K562 (cell line): ENCODE measurements at regions not wholly inside any gene's neighbourhood (a gene's known extent, or its start where the extent isn't known, plus 50 kb on each side); places are given as distances from the start of the nearest gene placed in this dataset.

Source experiments
- ATAC-seq: fragments of 200-7000 bp; cut with Tn5 transposase; 3 replicates; pipeline ENCODE4 v1.9.1; 2020; ENCODE audit warnings: moderate library complexity
- BruUV-seq: library from RNA; stranded (reverse); fragments of 400-500 nt; replicated peaks from 2 replicates; lab custom pipeline; 2021; lab: Mats Ljungman, UMichigan
- CTCF ChIA-PET: fragments of 300-600 bp; formaldehyde crosslinking; extraction: SDS; loops from one replicate; lab custom pipeline; 2021; ENCODE audit warnings: low intra/inter-chr PET ratio; lab: Yijun Ruan, JAX
- POLR2A ChIA-PET: fragments of 300-600, 350-650 bp; sonication (Branson Sonifier 250); formaldehyde crosslinking; extraction: SDS; loops from one replicate; lab custom pipeline; 2021; ENCODE audit warnings: antibody characterized with exemption, inconsistent platforms; lab: Yijun Ruan, JAX
- DNase-seq, 4 experiments: peaks; one replicate each; pipeline versions ENCODE4 v3.0.0 to v3.0.0-alpha.2; 2011 to 2018; ENCODE audit warnings: low spot score in 3 of 4, mixed read lengths in 3 of 4; ENCODE audit errors: extremely low read depth in 1 of 4
- FAIRE-seq: peaks from 2 replicates; lab custom pipeline; 2011; peaks lifted over from hg19 to GRCh38; lab: Jason Lieb, UNC
- H2AFZ ChIP-seq: 2 replicates; pipeline ENCODE4 v1.6.0; 2011; ENCODE audit warnings: low read depth, low read length, control low read depth, inconsistent platforms
- H3K27ac ChIP-seq: fragments of 200-600 bp; 3 replicates; pipeline ENCODE4 v1.8.0; 2011; ENCODE audit warnings: low read depth, mild to moderate bottlenecking, control low read depth, inconsistent platforms, low read length, moderate library complexity, mixed read lengths; ENCODE audit errors: extremely low read depth
- H3K27me3 ChIP-seq, 2 experiments: fragments of 300-600 bp in 1 of 2; 2 replicates in 1 of 2; 3 replicates in 1 of 2; pipeline versions ENCODE4 v1.6.0 to v1.8.0; 2011; ENCODE audit warnings: inconsistent platforms in 2 of 2, low read length in 2 of 2, mild to moderate bottlenecking in 1 of 2, mixed read lengths in 1 of 2, moderate library complexity in 1 of 2; ENCODE audit not compliant: control insufficient read depth in 2 of 2, insufficient read depth in 2 of 2
- H3K36me3 ChIP-seq: fragments of 300-600 bp; 3 replicates; pipeline ENCODE4 v1.8.0; 2011; ENCODE audit warnings: mild to moderate bottlenecking, low read length, inconsistent platforms; ENCODE audit not compliant: control insufficient read depth, insufficient read depth
- H3K4me1 ChIP-seq, 2 experiments: fragments of 200-600 bp in 1 of 2; replicated peaks in 1 of 2; 2 replicates in 1 of 2; 3 replicates in 1 of 2; pipeline versions ENCODE4 v1.5.1 to v1.8.0; 2011; ENCODE audit warnings: inconsistent platforms in 2 of 2, low read length in 2 of 2, mild to moderate bottlenecking in 1 of 2, mixed read lengths in 1 of 2, moderate library complexity in 1 of 2; ENCODE audit not compliant: control insufficient read depth in 2 of 2, insufficient read depth in 2 of 2
- H3K4me2 ChIP-seq: 2 replicates; pipeline ENCODE4 v1.6.1; 2011; ENCODE audit warnings: low read length, control low read depth, inconsistent platforms, mixed read lengths; ENCODE audit not compliant: insufficient read depth
- H3K4me3 ChIP-seq: fragments of 200-600 bp; sonication (generic), shearing (Covaris generic); 2 replicates; pipeline ENCODE4 v1.5.1; 2016; ENCODE audit warnings: control low read depth, inconsistent platforms
- H3K79me2 ChIP-seq: fragments of 200-600 bp; 3 replicates; pipeline ENCODE4 v1.8.0; 2011; ENCODE audit warnings: low read length, inconsistent platforms; ENCODE audit not compliant: control insufficient read depth, insufficient read depth
- H3K9ac ChIP-seq, 2 experiments: 2 replicates each; pipeline versions ENCODE4 v1.6.0 to v1.6.1; 2011; ENCODE audit warnings: low read depth in 2 of 2, low read length in 2 of 2, control low read depth in 1 of 2, inconsistent platforms in 1 of 2, mild to moderate bottlenecking in 1 of 2, mixed read lengths in 1 of 2; ENCODE audit not compliant: insufficient read depth in 1 of 2
- H3K9me1 ChIP-seq: one replicate; pipeline ENCODE4 v1.6.0; 2011; ENCODE audit warnings: inconsistent platforms, mild to moderate bottlenecking, low read length, moderate library complexity; ENCODE audit not compliant: control insufficient read depth, insufficient read depth
- H3K9me3 ChIP-seq: replicated peaks from 2 replicates; pipeline ENCODE4 v1.5.1; 2011; ENCODE audit warnings: low read depth, low read length, inconsistent platforms; ENCODE audit not compliant: control insufficient read depth, insufficient read depth
- H4K20me1 ChIP-seq: replicated peaks from 2 replicates; pipeline ENCODE4 v1.6.1; 2011; ENCODE audit warnings: low read length, inconsistent platforms, mixed read lengths; ENCODE audit not compliant: control insufficient read depth, insufficient read depth
- AFF1 ChIP-seq, 2 experiments: fragments of 450-650 bp; IDR thresholded peaks; 2 replicates each; pipeline ENCODE4 v1.6.1; 2018; ENCODE audit warnings: mild to moderate bottlenecking in 2 of 2, low read depth in 1 of 2; ENCODE audit not compliant: partially characterized antibody in 2 of 2
- ARID2 ChIP-seq: fragments of 450-650 bp; IDR thresholded peaks from 2 replicates; pipeline ENCODE4 v1.6.1; 2017; ENCODE audit warnings: antibody characterized with exemption, mild to moderate bottlenecking
- PKNOX1 ChIP-seq: fragments of 450-650 bp; IDR thresholded peaks from 2 replicates; pipeline ENCODE4 v1.6.1; 2016
- RAD51 ChIP-seq: fragments of 450-650 bp; IDR thresholded peaks from 2 replicates; pipeline ENCODE4 v1.7.1; 2016; ENCODE audit warnings: low read depth, mild to moderate bottlenecking, borderline replicate concordance
- ZNF316 ChIP-seq: fragments of 450-650 bp; IDR thresholded peaks from 2 replicates; pipeline ENCODE4 v1.6.1; 2016
- WGBS: fragments of 100-300 bp; shearing (Covaris generic); methylation state at CpG from one replicate; pipeline ENCODE4 v1.1.6; 2016; ENCODE audit warnings: low coverage, mixed read lengths; ENCODE audit not compliant: insufficient coverage; ENCODE audit errors: missing lambda C conversion rate; 5-methylcytosine and 5-hydroxymethylcytosine counted together
- in situ Hi-C: fragments of 300-500 bp; cut with MboI; formaldehyde crosslinking; loops from 4 replicates; pipeline ENCODE4 v1.15.0; 2018; ENCODE audit warnings: inconsistent platforms, mixed read lengths
- intact Hi-C: fragments of 100-400 bp; cut with micrococcal nuclease; formaldehyde crosslinking; loops from 2 replicates; pipeline ENCODE4 v1.14.2; 2022

- Histone ChIP-seq H3K9ac (no peak overlapping the region), H3K9me3 (no peaks in the 10 kb centered on the region), H4K20me1 (no peaks in the 10 kb centered on the region), H3K27ac (no peak overlapping the region), H3K27me3 (peaks cover 0 to 5% of the 10 kb centered on the region in 2 experiments; a peak in 1 of 5 replicates), H3K36me3 (no peaks in the 10 kb centered on the region), H3K4me1 (0 out of 5 replicates have a peak, but pooled peaks cover 0 to under 1% of the 10 kb centered on the region in 2 experiments), H2AFZ (no peak overlapping the region), H3K79me2 (no peaks in the 10 kb centered on the region), H3K9me1 (no peaks in the 10 kb centered on the region), H3K4me3 (no peak overlapping the region), H3K4me2 (no peak overlapping the region)
- in situ Hi-C loops (no loop called here), intact Hi-C loops (no loop called here)
- POLR2A ChIA-PET, result no interaction called here
- CTCF ChIA-PET, result no interaction called here
- TF ChIP-seq ZNF316 (peak; percentile 50; the same call in 1 of the 2 replicates), PKNOX1 (no peak)
- FAIRE-seq, result no peak
- no peak for ATAC-seq
- DNase-seq, result no peak
- no TSS peak for BruUV-seq
Observed at GRCh38 chr3:187992609-187993008, 161.3 kb upstream of the LPP start.

DNA sequence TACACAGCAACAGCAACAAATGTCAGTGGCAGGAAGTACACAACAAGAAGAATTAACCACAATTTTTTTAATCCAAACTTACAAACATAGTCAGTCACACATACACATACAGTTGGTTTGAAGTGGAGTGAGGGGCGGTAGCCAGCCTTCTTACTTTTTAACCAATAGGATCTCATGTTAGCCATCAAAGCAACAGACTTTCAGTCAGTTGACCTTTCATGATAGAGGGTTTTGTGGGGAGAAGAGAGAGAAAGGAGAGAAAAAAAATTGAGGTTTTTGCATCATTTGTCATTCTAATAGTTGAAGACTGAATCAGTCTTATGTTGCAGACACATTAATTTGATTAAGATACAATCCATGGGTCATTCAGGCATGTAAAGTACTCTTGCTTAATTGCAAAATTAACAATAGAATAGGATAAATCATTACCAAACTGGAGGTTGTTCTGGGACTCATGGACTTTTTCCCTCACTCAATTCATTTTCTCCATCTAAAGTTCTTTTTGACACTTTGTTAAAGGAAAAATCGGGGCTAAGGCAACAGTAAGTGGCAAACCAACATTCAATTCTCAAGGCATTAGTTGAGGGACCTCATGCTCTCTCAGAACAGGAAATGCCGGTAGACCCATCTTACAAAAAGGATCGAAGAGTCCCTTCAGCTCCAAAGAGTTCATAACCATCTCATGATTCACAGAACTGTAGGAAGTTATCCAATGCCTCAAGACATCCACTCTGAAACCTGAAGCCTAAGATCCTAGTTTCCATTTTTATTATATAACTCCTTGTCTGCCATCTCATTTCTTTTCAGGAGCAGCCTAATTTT is 159.5 kb upstream of the LPP start:
- Histone ChIP-seq H3K9me3 (no peaks in the 10 kb centered on the region), H4K20me1 (no peaks in the 10 kb centered on the region), H3K27ac (no peak overlapping the region), H2AFZ (no peak overlapping the region), H3K4me1 (no peaks in the 10 kb centered on the region), H3K36me3 (no peaks in the 10 kb centered on the region), H3K27me3 (peaks cover 0 to 5% of the 10 kb centered on the region in 2 experiments; a peak in 1 of 5 replicates), H3K9me1 (no peaks in the 10 kb centered on the region), H3K9ac (no peak overlapping the region), H3K4me3 (no peak overlapping the region), H3K4me2 (no peak overlapping the region), H3K79me2 (no peaks in the 10 kb centered on the region)
- FAIRE-seq, result no peak
- DNase-seq, result no peak
- no TSS peak for BruUV-seq
- ATAC-seq, result no peak
- ChIA-PET POLR2A (no interaction called here), CTCF (no interaction called here)
- in situ Hi-C loops (no loop called here), intact Hi-C loops (no loop called here)
- 4% methylated on average over 4 of the region's 4 CpGs for WGBS
- TF ChIP-seq AFF1 (IDR thresholded peaks at IDR 0.05; ENCODE audit: low read depth in 1 of 2, partially characterized antibody in 2 of 2) (no peak), RAD51 (no peak), ARID2 (no peak)
